GM21381 (cell line): ENCODE measurements at regions not wholly inside any gene's neighbourhood (a gene's known extent, or its start where the extent isn't known, plus 50 kb on each side); places are given as distances from the start of the nearest gene placed in this dataset.

Experiments used
- ATAC-seq: cut with Tn5 transposase; IDR thresholded peaks from one replicate; pipeline ENCODE4 v1.9.1; 2021; ENCODE audit warnings: mild to moderate bottlenecking, moderate library complexity; ENCODE audit not compliant: unreplicated experiment

- no peak for ATAC-seq
Observed at GRCh38 chr16:73847090-73847489, 449.5 kb upstream of the PSMD7 start.

GRCh38 chr16:73846356-73846755 lies 450.3 kb upstream of the PSMD7 start:
- no peak for ATAC-seq

GRCh38 chr16:73846007-73846330 lies 450.6 kb upstream of the PSMD7 start:
- ATAC-seq, result no peak

- ATAC-seq, result no peak
Observed at GRCh38 chr16:73845238-73846006, 451.2 kb upstream of the PSMD7 start.

GRCh38 chr16:73840728-73841127 lies 455.9 kb upstream of the PSMD7 start:
- no peak for ATAC-seq

GRCh38 chr16:73831220-73831619 lies 465.4 kb upstream of the PSMD7 start:
- no peak for ATAC-seq

GRCh38 chr16:73823205-73823849 lies 473.3 kb upstream of the PSMD7 start:
- ATAC-seq, result no peak

- ATAC-seq, result no peak
Observed at GRCh38 chr16:73817526-73818324, 478.9 kb upstream of the PSMD7 start.

GRCh38 chr16:73813527-73813926 lies 483.1 kb upstream of the PSMD7 start:
- ATAC-seq, result no peak

GRCh38 chr16:73804456-73804855 lies 492.2 kb upstream of the PSMD7 start:
- ATAC-seq, result no peak

- no peak for ATAC-seq
Observed at GRCh38 chr16:73798471-73798870, 498.1 kb upstream of the PSMD7 start.

- no peak for ATAC-seq
Observed at GRCh38 chr16:73797115-73797514, 499.5 kb upstream of the PSMD7 start.

GRCh38 chr16:73796241-73796640 lies 500.4 kb upstream of the PSMD7 start:
- no peak for ATAC-seq

GRCh38 chr16:73794994-73795393 lies 501.6 kb upstream of the PSMD7 start:
- ATAC-seq, result no peak

- no peak for ATAC-seq
Observed at GRCh38 chr16:73793871-73794437, 502.7 kb upstream of the PSMD7 start.

- ATAC-seq, result no peak
Observed at GRCh38 chr16:73793260-73793659, 503.4 kb upstream of the PSMD7 start.

GRCh38 chr16:73792199-73793020 lies 504.2 kb upstream of the PSMD7 start:
- ATAC-seq, result no peak

GRCh38 chr16:73781297-73781696 lies 515.3 kb upstream of the PSMD7 start:
- ATAC-seq, result no peak

GRCh38 chr16:73778887-73779286 lies 517.7 kb upstream of the PSMD7 start:
- ATAC-seq, result no peak

GRCh38 chr16:73775841-73776388 lies 520.7 kb upstream of the PSMD7 start:
- ATAC-seq, result no peak
